ENCODE measurements at regions not wholly inside any gene's neighbourhood (a gene's known extent, or its start where the extent isn't known, plus 50 kb on each side); places are given as distances from the start of the nearest gene placed in this dataset.

DNA sequence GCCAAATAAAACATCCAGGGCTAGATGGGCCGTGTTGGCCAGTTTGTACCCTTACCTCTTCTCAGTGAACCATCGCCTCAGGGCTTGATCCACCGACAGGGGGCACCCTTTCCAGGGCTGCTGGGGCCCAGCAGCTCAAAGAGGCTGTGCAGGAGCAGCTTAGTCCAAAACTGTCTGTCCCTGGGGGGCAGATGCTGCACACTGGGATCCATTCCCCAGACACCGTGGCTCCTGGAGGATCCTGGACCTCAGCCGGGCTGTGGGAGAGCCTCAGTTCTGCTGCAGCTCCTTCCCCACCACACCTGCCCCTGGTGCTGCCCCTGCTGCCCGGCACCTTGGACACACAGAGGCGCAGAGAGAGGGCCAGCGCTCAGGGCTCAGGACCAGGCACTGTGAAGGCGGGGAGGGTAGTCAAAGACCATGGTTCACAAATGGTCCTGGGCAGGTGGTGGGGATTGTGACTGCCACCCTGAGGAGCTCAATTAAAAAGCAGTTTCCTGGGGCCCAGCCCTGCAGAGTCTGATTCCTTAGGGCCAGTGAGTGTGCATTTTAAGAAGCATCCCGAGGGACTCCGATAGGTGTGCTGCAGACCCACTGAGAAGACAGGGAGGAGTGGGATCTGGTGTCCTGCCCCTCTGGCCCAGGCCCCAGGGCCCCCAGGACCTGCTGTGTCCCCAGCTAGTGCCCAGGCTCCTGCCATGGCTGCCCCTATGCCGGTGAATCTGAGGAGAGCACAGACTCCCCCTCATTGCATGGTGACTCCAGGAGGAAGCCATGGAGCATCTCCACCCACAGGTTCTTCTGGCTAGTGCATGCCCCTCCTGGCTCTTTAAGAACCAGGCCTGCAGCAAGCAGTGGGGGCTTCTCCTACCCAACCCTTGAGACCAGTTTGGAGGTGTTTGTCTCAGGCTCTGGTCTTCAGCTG is 86.5 kb upstream of the PRR20G start:
- H3K36me3 ChIP-seq (ENCODE audit: insufficient read depth, low read length), result no peaks in the 10 kb centered on the region
- H3K9me3 ChIP-seq (ENCODE audit: low read length), result no peaks in the 10 kb centered on the region
- H3K9ac ChIP-seq (ENCODE audit: low read length), result no peak overlapping the region
- no peak overlapping the region for H3K4me3 ChIP-seq (ENCODE audit: low read depth in 1 of 2, low read length in 2 of 2)
- no peaks in the 10 kb centered on the region for H3K4me1 ChIP-seq (ENCODE audit: insufficient read depth, low read length)
- no peak overlapping the region for H3K27ac ChIP-seq (ENCODE audit: low read depth, low read length)
- H3K27me3 ChIP-seq (ENCODE audit: control insufficient read depth in 1 of 2, insufficient read depth in 2 of 2, low read length in 2 of 2), result no peaks in the 10 kb centered on the region

DNA sequence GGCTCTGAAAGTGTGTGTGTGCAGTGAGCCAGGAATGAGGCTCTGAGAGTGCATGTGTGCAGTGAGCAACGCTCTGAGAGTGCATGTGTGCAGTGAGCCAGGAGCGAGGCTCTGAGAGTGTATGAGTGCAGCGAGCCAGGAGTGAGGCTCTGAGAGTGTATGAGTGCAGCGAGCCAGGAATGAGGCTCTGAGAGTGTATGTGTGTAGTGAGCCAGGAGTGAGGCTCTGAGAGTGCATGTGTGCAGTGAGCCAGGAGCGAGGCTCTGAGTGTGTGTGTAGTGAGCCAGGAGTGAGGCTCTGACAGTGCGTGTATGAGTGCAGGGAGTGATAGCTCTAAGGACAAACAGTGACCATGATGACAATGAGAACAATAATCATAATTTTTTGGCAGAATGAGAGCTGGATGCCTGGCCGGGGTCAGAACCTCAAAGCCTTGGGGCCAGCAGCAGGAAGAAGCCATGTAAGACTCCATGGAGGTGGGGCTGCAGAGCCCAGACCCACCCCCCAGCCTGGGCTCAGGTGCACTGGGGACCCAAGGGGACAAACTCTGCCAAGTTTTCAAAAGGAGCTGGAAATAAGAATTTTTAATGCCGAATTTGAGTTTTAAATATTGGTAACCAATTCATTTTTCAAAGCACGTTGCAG is 85.7 kb upstream of the PRR20G start:
- Histone ChIP-seq H3K36me3 (ENCODE audit: insufficient read depth, low read length) (no peaks in the 10 kb centered on the region), H3K4me3 (ENCODE audit: low read depth in 1 of 2, low read length in 2 of 2) (no peak overlapping the region), H3K27me3 (ENCODE audit: control insufficient read depth in 1 of 2, insufficient read depth in 2 of 2, low read length in 2 of 2) (peaks cover 0 to under 1% of the 10 kb centered on the region in 2 donors), H3K4me1 (ENCODE audit: insufficient read depth, low read length) (no peaks in the 10 kb centered on the region), H3K27ac (ENCODE audit: low read depth, low read length) (no peak overlapping the region), H3K9me3 (ENCODE audit: low read length) (no peaks in the 10 kb centered on the region), H3K9ac (ENCODE audit: low read length) (no peak overlapping the region)

- Histone ChIP-seq H3K9me3 (ENCODE audit: low read length) (no peaks in the 10 kb centered on the region), H3K36me3 (ENCODE audit: insufficient read depth, low read length) (no peaks in the 10 kb centered on the region), H3K9ac (ENCODE audit: low read length) (no peak overlapping the region), H3K27ac (ENCODE audit: low read depth, low read length) (no peak overlapping the region), H3K4me1 (ENCODE audit: insufficient read depth, low read length) (no peaks in the 10 kb centered on the region), H3K4me3 (ENCODE audit: low read depth in 1 of 2, low read length in 2 of 2) (no peak overlapping the region), H3K27me3 (ENCODE audit: control insufficient read depth in 1 of 2, insufficient read depth in 2 of 2, low read length in 2 of 2) (peaks cover 0 to 5% of the 10 kb centered on the region in 2 donors)
These were observed 84.0 kb upstream of the PRR20G start for GRCh38 chr3:127371846-127372245.

DNA sequence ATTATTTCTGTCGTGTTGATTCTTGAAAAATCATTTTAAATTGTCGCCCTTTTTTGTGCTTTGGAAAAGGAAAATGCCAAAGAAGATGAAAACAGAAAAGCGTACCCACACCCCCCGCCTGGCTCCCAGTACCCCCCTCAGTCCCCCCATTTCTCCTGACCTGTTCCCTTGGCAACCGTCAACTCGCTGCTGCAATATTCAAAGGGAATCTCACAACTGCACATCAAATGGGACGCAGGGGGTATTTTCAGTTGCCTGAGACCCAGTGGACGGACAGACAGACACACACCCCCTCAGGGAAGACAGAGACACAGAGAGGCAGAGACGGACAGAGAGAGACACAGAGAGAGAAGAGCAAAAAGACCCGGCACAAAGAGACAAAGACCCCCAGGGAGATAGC is 83.5 kb upstream of the PRR20G start:
- Histone ChIP-seq H3K27ac (ENCODE audit: low read depth, low read length) (no peak overlapping the region), H3K4me3 (ENCODE audit: low read depth in 1 of 2, low read length in 2 of 2) (no peak overlapping the region), H3K9me3 (ENCODE audit: low read length) (no peaks in the 10 kb centered on the region), H3K4me1 (ENCODE audit: insufficient read depth, low read length) (no peaks in the 10 kb centered on the region), H3K36me3 (ENCODE audit: insufficient read depth, low read length) (no peaks in the 10 kb centered on the region), H3K27me3 (ENCODE audit: control insufficient read depth in 1 of 2, insufficient read depth in 2 of 2, low read length in 2 of 2) (peaks cover 0 to 5% of the 10 kb centered on the region in 2 donors), H3K9ac (ENCODE audit: low read length) (no peak overlapping the region)

DNA sequence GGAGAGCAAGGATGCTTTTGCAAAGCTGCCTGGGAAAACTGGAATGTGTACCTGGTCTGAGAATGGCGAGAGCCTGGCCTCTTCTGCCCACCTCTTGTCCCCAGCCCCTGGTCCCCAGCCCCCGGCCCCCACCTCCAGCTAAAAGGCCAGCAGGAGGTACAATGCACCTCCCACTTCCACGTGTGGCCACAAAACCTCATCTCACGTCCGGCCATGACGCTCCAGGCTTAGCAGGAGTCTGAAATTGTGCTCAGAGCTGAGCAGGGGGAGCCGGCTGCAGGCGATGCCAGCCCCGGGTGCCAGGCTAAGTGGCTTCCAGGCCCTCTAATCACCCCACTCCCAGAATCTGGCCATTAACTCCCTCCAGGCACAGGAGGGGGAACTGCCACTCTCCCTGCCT is 83.1 kb upstream of the PRR20G start:
- Histone ChIP-seq H3K4me1 (ENCODE audit: insufficient read depth, low read length) (no peaks in the 10 kb centered on the region), H3K4me3 (ENCODE audit: low read depth in 1 of 2, low read length in 2 of 2) (no peak overlapping the region), H3K27ac (ENCODE audit: low read depth, low read length) (no peak overlapping the region), H3K27me3 (ENCODE audit: control insufficient read depth in 1 of 2, insufficient read depth in 2 of 2, low read length in 2 of 2) (peaks cover 0 to 5% of the 10 kb centered on the region in 2 donors), H3K36me3 (ENCODE audit: insufficient read depth, low read length) (no peaks in the 10 kb centered on the region), H3K9ac (ENCODE audit: low read length) (no peak overlapping the region), H3K9me3 (ENCODE audit: low read length) (no peaks in the 10 kb centered on the region)

DNA sequence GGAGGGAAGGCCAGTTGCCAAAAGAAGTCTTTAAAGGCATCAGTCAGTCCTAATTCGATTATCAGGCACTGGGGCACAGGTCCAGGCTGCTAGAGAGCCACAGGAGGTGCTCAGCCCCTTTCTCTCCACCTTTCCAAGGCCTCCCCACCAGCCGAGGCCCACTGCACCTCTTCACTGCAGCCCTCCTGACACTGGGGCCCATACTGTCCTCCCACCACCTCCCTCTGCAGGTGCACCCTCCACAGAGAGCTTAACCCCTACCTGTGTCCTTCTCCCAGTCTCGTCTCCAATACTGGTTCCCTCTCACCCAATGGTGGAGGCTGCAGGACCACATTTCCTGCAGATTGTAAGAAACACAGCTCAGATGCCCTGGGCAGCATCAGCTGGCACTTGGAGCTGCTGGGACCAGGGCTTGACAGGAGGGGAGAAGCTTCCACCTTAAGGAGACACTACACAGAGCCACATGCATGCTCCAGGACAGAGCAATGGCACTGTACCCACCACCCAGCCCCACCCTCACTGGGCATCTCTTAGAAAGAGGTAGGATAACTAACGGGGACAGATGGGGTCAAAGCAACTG is 81.6 kb upstream of the PRR20G start:
- H3K9ac ChIP-seq (ENCODE audit: low read length), result no peak overlapping the region
- no peaks in the 10 kb centered on the region for H3K9me3 ChIP-seq (ENCODE audit: low read length)
- H3K27me3 ChIP-seq (ENCODE audit: control insufficient read depth in 1 of 2, insufficient read depth in 2 of 2, low read length in 2 of 2), result peaks cover 0 to 5% of the 10 kb centered on the region in 2 donors
- no peak overlapping the region for H3K27ac ChIP-seq (ENCODE audit: low read depth, low read length)
- no peaks in the 10 kb centered on the region for H3K4me1 ChIP-seq (ENCODE audit: insufficient read depth, low read length)
- H3K4me3 ChIP-seq (ENCODE audit: low read depth in 1 of 2, low read length in 2 of 2), result no peak overlapping the region
- no peaks in the 10 kb centered on the region for H3K36me3 ChIP-seq (ENCODE audit: insufficient read depth, low read length)

- Histone ChIP-seq H3K4me1 (ENCODE audit: insufficient read depth, low read length) (no peaks in the 10 kb centered on the region), H3K27ac (ENCODE audit: low read depth, low read length) (no peak overlapping the region), H3K9me3 (ENCODE audit: low read length) (no peaks in the 10 kb centered on the region), H3K36me3 (ENCODE audit: insufficient read depth, low read length) (no peaks in the 10 kb centered on the region), H3K27me3 (ENCODE audit: control insufficient read depth in 1 of 2, insufficient read depth in 2 of 2, low read length in 2 of 2) (peaks cover 0 to 5% of the 10 kb centered on the region in 2 donors), H3K9ac (ENCODE audit: low read length) (no peak overlapping the region), H3K4me3 (ENCODE audit: low read depth in 1 of 2, low read length in 2 of 2) (no peak overlapping the region)
These were observed 80.6 kb upstream of the PRR20G start for GRCh38 chr3:127368186-127369032.

DNA sequence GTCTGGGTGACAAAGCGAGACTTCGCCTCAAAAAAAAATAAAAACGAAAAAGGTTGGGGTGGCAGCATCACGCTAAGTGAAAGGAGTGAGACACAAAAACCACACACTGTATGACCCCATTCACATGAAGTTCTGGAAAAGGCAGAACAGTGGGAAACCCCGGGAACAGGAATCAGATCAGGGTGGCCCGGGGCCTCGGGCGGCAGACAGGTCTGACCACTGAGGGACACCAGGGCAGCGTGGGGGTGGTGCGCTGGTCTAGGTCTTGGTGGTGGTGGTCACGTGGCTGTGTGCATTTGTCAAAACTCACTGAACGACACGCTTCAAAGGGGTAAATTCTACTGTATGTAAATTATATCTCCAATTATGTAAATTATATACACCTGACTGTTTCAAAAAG is 79.7 kb upstream of the PRR20G start:
- Histone ChIP-seq H3K4me3 (ENCODE audit: low read depth in 1 of 2, low read length in 2 of 2) (no peak overlapping the region), H3K4me1 (ENCODE audit: insufficient read depth, low read length) (no peaks in the 10 kb centered on the region), H3K27me3 (ENCODE audit: control insufficient read depth in 1 of 2, insufficient read depth in 2 of 2, low read length in 2 of 2) (peaks cover 0 to 5% of the 10 kb centered on the region in 2 donors), H3K27ac (ENCODE audit: low read depth, low read length) (no peak overlapping the region), H3K9ac (ENCODE audit: low read length) (no peak overlapping the region), H3K36me3 (ENCODE audit: insufficient read depth, low read length) (no peaks in the 10 kb centered on the region), H3K9me3 (ENCODE audit: low read length) (no peaks in the 10 kb centered on the region)

GRCh38 chr3:127366383-127366782 is 78.5 kb upstream of the PRR20G start:
- Histone ChIP-seq H3K27ac (ENCODE audit: low read depth, low read length) (no peak overlapping the region), H3K4me3 (ENCODE audit: low read depth in 1 of 2, low read length in 2 of 2) (no peak overlapping the region), H3K9ac (ENCODE audit: low read length) (no peak overlapping the region), H3K9me3 (ENCODE audit: low read length) (no peaks in the 10 kb centered on the region), H3K36me3 (ENCODE audit: insufficient read depth, low read length) (no peaks in the 10 kb centered on the region), H3K4me1 (ENCODE audit: insufficient read depth, low read length) (no peaks in the 10 kb centered on the region), H3K27me3 (ENCODE audit: control insufficient read depth in 1 of 2, insufficient read depth in 2 of 2, low read length in 2 of 2) (peaks cover 0 to 5% of the 10 kb centered on the region in 2 donors)

DNA sequence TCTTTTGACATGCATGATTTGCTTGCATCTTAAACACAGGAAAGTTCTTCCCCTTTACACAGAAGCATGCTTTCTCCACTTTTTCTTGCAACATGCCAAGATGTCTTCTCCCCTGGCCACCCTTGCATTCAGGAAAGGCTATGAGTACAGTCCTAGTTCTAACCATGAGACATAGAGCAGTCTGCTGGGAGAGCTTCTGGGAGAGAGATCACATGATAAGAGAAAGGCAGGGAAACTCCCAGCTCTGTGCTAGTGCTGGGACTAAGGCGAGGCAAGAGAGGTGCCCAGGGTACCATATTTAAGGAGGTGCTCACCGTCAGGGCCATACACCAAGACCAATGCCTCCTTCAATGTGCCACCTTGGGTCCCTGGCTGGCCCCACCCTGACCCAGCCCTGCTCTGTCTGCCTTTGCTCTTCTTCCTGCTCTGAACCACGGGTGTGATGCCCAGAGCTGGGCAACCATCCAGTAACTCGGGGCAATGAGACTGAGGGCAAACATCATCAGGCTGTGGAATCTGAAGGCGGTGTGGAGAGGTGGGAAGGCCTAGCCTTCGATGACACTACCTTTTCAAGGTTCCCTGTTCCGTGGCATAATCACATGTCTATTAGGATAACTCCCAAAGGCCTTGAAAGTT is 77.4 kb upstream of the PRR20G start:
- no peak overlapping the region for H3K27ac ChIP-seq (ENCODE audit: low read depth, low read length)
- H3K27me3 ChIP-seq (ENCODE audit: control insufficient read depth in 1 of 2, insufficient read depth in 2 of 2, low read length in 2 of 2), result peaks cover 0 to 5% of the 10 kb centered on the region in 2 donors
- no peaks in the 10 kb centered on the region for H3K4me1 ChIP-seq (ENCODE audit: insufficient read depth, low read length)
- H3K36me3 ChIP-seq (ENCODE audit: insufficient read depth, low read length), result no peaks in the 10 kb centered on the region
- no peaks in the 10 kb centered on the region for H3K9me3 ChIP-seq (ENCODE audit: low read length)
- no peak overlapping the region for H3K4me3 ChIP-seq (ENCODE audit: low read depth in 1 of 2, low read length in 2 of 2)
- H3K9ac ChIP-seq (ENCODE audit: low read length), result no peak overlapping the region

Measured in muscle layer of colon (tissue), 2 donors.